Gastrocnemius medialis (tissue), 4 donors: ENCODE measurements at regions not wholly inside any gene's neighbourhood (a gene's known extent, or its start where the extent isn't known, plus 50 kb on each side); places are given as distances from the start of the nearest gene placed in this dataset.
"Not testable (repeated sequence)": the region's sequence is repeated elsewhere in the genome, so short reads cannot be mapped to it uniquely, and the experiment has no call there.

Source experiments
- ATAC-seq, 2 donors: fragments of 150-250 bp; one replicate each; pipeline ENCODE4 v1.9.1; 2016
- DNase-seq, 2 donors: peaks; one replicate each; pipeline ENCODE4 v3.0.0-alpha.2; 2019
- H3K27ac ChIP-seq, 4 donors: fragments of 200-600 bp; sonication (generic); 1 replicate in 1 of 4; 2 replicates in 3 of 4; pipeline ENCODE4 v1.5.1; 2016 to 2018; ENCODE audit warnings: mild to moderate bottlenecking in 2 of 4, moderate library complexity in 1 of 4
- H3K27me3 ChIP-seq, 3 donors: fragments of 200-600 bp; sonication (generic) in 2 of 3; 1 replicate in 1 of 3; 2 replicates in 2 of 3; pipeline versions ENCODE4 v1.5.1 to v1.6.0; 2016 to 2019; ENCODE audit warnings: mild to moderate bottlenecking in 1 of 3, moderate library complexity in 1 of 3
- H3K36me3 ChIP-seq, 2 donors: fragments of 200-600 bp; sonication (generic) in 1 of 2; one replicate each; pipeline ENCODE4 v1.5.1; 2017 to 2018
- H3K4me1 ChIP-seq, 2 donors: fragments of 200-600 bp; sonication (generic) in 1 of 2; one replicate each; pipeline ENCODE4 v1.5.1; 2016 to 2017; ENCODE audit warnings: mild to moderate bottlenecking in 2 of 2
- H3K4me3 ChIP-seq, 4 donors: fragments of 200-600 bp; sonication (generic) in 3 of 4; 1 replicate in 1 of 4; 2 replicates in 3 of 4; pipeline ENCODE4 v1.5.1; 2016 to 2019; ENCODE audit warnings: mild to moderate bottlenecking in 2 of 4
- H3K9me3 ChIP-seq, 3 donors: fragments of 200-600 bp; sonication (generic) in 2 of 3; 1 replicate in 1 of 3; 2 replicates in 2 of 3; pipeline ENCODE4 v1.5.1; 2016 to 2019
- CTCF ChIP-seq, 5 experiments: fragments of 450-650 bp in 3 of 5; fragments of 200-600 bp in 2 of 5; sonication (generic) in 2 of 5; IDR thresholded peaks in 4 of 5; conservative IDR thresholded peaks in 1 of 5; 1 replicate in 4 of 5; 2 replicates in 1 of 5; pipeline ENCODE4 v1.5.1; 2016 to 2019; ENCODE audit warnings: antibody characterized with exemption in 5 of 5, mild to moderate bottlenecking in 3 of 5, moderate library complexity in 3 of 5
- POLR2A ChIP-seq, 2 donors: fragments of 450-650 bp; IDR thresholded peaks; one replicate each; pipeline ENCODE4 v1.6.1; 2017; ENCODE audit warnings: antibody characterized with exemption in 2 of 2, mild to moderate bottlenecking in 2 of 2, moderate library complexity in 2 of 2
- in situ Hi-C, 4 donors: fragments of 200-750 bp; cut with MboI; loops; one replicate each; pipeline versions ENCODE4 v1.15.0 to v1.8.0; 2017; ENCODE audit warnings: low sequenced_read_pairs in 4 of 4
- intact Hi-C: fragments of 100-400 bp; cut with DNase I; formaldehyde crosslinking; loops from one replicate; pipeline ENCODE4 v1.15.1; 2023; ENCODE audit warnings: low total_unique reads

- in situ Hi-C loops (no loop called here), intact Hi-C loops (no loop called here)
- Histone ChIP-seq H3K4me3 (no peak overlapping the region), H3K4me1 (no peaks in the 10 kb centered on the region), H3K36me3 (no peaks in the 10 kb centered on the region), H3K27me3 (no peaks in the 10 kb centered on the region), H3K27ac (no peak overlapping the region), H3K9me3 (no peaks in the 10 kb centered on the region)
- TF ChIP-seq CTCF (IDR thresholded peaks at IDR 0.05 in 4 of 5, conservative IDR thresholded peaks at IDR 0.05 in 1 of 5) (no peak), POLR2A (IDR thresholded peaks at IDR 0.05) (no peak)
- ATAC-seq (no peak), DNase-seq (no peak)
Measured at GRCh38 chr12:19822476-19822875, 383.2 kb downstream of the AEBP2 start.

- in situ Hi-C loops = not testable (repeated sequence)
Measured at GRCh38 chr12:19823326-19823725, 384.0 kb downstream of the AEBP2 start.

GRCh38 chr12:19826980-19827550 lies 387.8 kb downstream of the AEBP2 start:
- TF ChIP-seq POLR2A (IDR thresholded peaks at IDR 0.05) (no peak), CTCF (IDR thresholded peaks at IDR 0.05 in 4 of 5, conservative IDR thresholded peaks at IDR 0.05 in 1 of 5) (no peak)
- no peak overlapping the region for H3K27ac ChIP-seq
- no peaks in the 10 kb centered on the region for H3K9me3 ChIP-seq
- H3K4me1 ChIP-seq = no peaks in the 10 kb centered on the region
- no peak overlapping the region for H3K4me3 ChIP-seq
- H3K36me3 ChIP-seq = no peaks in the 10 kb centered on the region
- no peaks in the 10 kb centered on the region for H3K27me3 ChIP-seq
- ATAC-seq (no peak), DNase-seq (no peak)
- in situ Hi-C loops = no loop called here
- intact Hi-C loops = no loop called here

More at GRCh38 chr12:19823326-19823725, 384.0 kb downstream of the AEBP2 start:
- H3K4me3 ChIP-seq, DNase-seq, intact Hi-C loops, H3K9me3 ChIP-seq, H3K36me3 ChIP-seq, H3K27me3 ChIP-seq, H3K27ac ChIP-seq, H3K4me1 ChIP-seq, ATAC-seq: not testable (repeated sequence)

- H3K36me3 ChIP-seq = no peaks in the 10 kb centered on the region
- intact Hi-C loops (no loop called here), in situ Hi-C loops (no loop called here)
- H3K4me1 ChIP-seq = no peaks in the 10 kb centered on the region
- H3K27ac ChIP-seq = no peak overlapping the region
- H3K4me3 ChIP-seq = no peak overlapping the region
- DNase-seq = no peak
- no peak for ATAC-seq
- H3K27me3 ChIP-seq = no peaks in the 10 kb centered on the region
- TF ChIP-seq CTCF (IDR thresholded peaks at IDR 0.05 in 4 of 5, conservative IDR thresholded peaks at IDR 0.05 in 1 of 5) (no peak), POLR2A (IDR thresholded peaks at IDR 0.05) (no peak)
- no peaks in the 10 kb centered on the region for H3K9me3 ChIP-seq
Measured at GRCh38 chr12:19829100-19829853, 390.0 kb downstream of the AEBP2 start.

GRCh38 chr12:19830446-19830845 lies 391.2 kb downstream of the AEBP2 start:
- ATAC-seq (no peak), DNase-seq (no peak)
- no peaks in the 10 kb centered on the region for H3K9me3 ChIP-seq
- intact Hi-C loops (no loop called here), in situ Hi-C loops (no loop called here)
- TF ChIP-seq CTCF (IDR thresholded peaks at IDR 0.05 in 4 of 5, conservative IDR thresholded peaks at IDR 0.05 in 1 of 5) = no peak
- no peak for TF ChIP-seq POLR2A (IDR thresholded peaks at IDR 0.05)
- H3K36me3 ChIP-seq = no peaks in the 10 kb centered on the region
- H3K27ac ChIP-seq = no peak overlapping the region
- no peak overlapping the region for H3K4me3 ChIP-seq
- no peaks in the 10 kb centered on the region for H3K27me3 ChIP-seq
- no peaks in the 10 kb centered on the region for H3K4me1 ChIP-seq
